HCT116 (cell line): ENCODE measurements at regions not wholly inside any gene's neighbourhood (a gene's known extent, or its start where the extent isn't known, plus 50 kb on each side); places are given as distances from the start of the nearest gene placed in this dataset.

Experiments used
- ATAC-seq: fragments of 200-7000 bp; cut with Tn5 transposase; 2 replicates; pipeline ENCODE4 v1.9.1; 2020; ENCODE audit warnings: mild to moderate bottlenecking, moderate library complexity
- BruUV-seq: library from RNA; stranded (reverse); fragments of 400-500 nt; replicated peaks from 2 replicates; lab custom pipeline; 2021; lab: Mats Ljungman, UMichigan
- CTCF ChIA-PET: fragments of 300-600 bp; sonication (Branson Sonifier 250); formaldehyde crosslinking; loops from one replicate; lab custom pipeline; 2021; ENCODE audit warnings: antibody characterized with exemption; lab: Charles Lee
- POLR2A ChIA-PET: fragments of 300-600, 350-600 bp; sonication (Branson Sonifier 250); formaldehyde crosslinking; loops from one replicate; lab custom pipeline; 2021; ENCODE audit warnings: antibody characterized with exemption; lab: Charles Lee
- RAD21 ChIA-PET, 2 experiments: fragments of 300-600 bp; sonication (Branson Sonifier 250); formaldehyde crosslinking; loops; one replicate each; lab custom pipeline; 2023; ENCODE audit warnings: low total read pairs in 2 of 2; ENCODE audit not compliant: uncharacterized antibody in 2 of 2, unreplicated experiment in 2 of 2, low non-redundant PET in 1 of 2; lab: Charles Lee
- DNase-seq: peaks from one replicate; pipeline ENCODE4 v3.0.0-alpha.2; 2010; ENCODE audit warnings: low read depth, low spot score
- H2AFZ ChIP-seq: fragments of 200-600 bp; shearing (Covaris generic), sonication (generic); 2 replicates; pipeline ENCODE4 v1.6.1; 2017; ENCODE audit warnings: low read depth, mixed run types, mixed read lengths, antibody characterized with exemption, low read length; ENCODE audit not compliant: poor library complexity, severe bottlenecking
- H3K27ac ChIP-seq: 2 replicates; pipeline ENCODE4 v1.5.1; 2012; ENCODE audit warnings: low read depth, low read length
- H3K27me3 ChIP-seq: fragments of 200-600 bp; sonication (generic); 2 replicates; pipeline ENCODE4 v1.6.1; 2016; ENCODE audit warnings: mixed run types, low read length, mixed read lengths; ENCODE audit not compliant: insufficient read depth
- H3K36me3 ChIP-seq, 2 experiments: fragments of 200-500 bp in 1 of 2; fragments of 200-600 bp in 1 of 2; sonication (Bioruptor generic) in 1 of 2; sonication (generic) in 1 of 2; 2 replicates each; pipeline versions ENCODE4 v1.5.1 to v1.6.1; 2014 to 2016; ENCODE audit warnings: low read length in 2 of 2, inconsistent platforms in 1 of 2, mixed read lengths in 1 of 2, mixed run types in 1 of 2; ENCODE audit not compliant: insufficient read depth in 2 of 2, control insufficient read depth in 1 of 2
- H3K4me1 ChIP-seq, 2 experiments: fragments of 200-600 bp in 1 of 2; sonication (generic) in 1 of 2; 2 replicates each; pipeline versions ENCODE4 v1.5.1 to v1.6.1; 2012 to 2017; ENCODE audit warnings: low read length in 2 of 2, inconsistent platforms in 1 of 2, mild to moderate bottlenecking in 1 of 2, mixed read lengths in 1 of 2, mixed run types in 1 of 2, moderate library complexity in 1 of 2; ENCODE audit not compliant: insufficient read depth in 2 of 2, control insufficient read depth in 1 of 2
- H3K4me2 ChIP-seq: fragments of 200-600 bp; sonication (generic); 2 replicates; pipeline ENCODE4 v1.6.1; 2017; ENCODE audit warnings: mixed run types, low read length, mixed read lengths
- H3K4me3 ChIP-seq, 2 experiments: fragments of 200-600 bp in 1 of 2; sonication (generic) in 1 of 2; replicated peaks in 1 of 2; 2 replicates each; pipeline ENCODE4 v1.5.1; 2011 to 2016; ENCODE audit warnings: low read length in 2 of 2, control low read depth in 1 of 2, low read depth in 1 of 2, mild to moderate bottlenecking in 1 of 2, mixed read lengths in 1 of 2, mixed run types in 1 of 2
- H3K79me2 ChIP-seq: fragments of 200-600 bp; sonication (generic); 2 replicates; pipeline ENCODE4 v1.6.1; 2017; ENCODE audit warnings: mild to moderate bottlenecking, mixed run types, low read length, moderate library complexity, mixed read lengths; ENCODE audit not compliant: insufficient read depth
- H3K9ac ChIP-seq: fragments of 200-600 bp; sonication (generic); 2 replicates; pipeline ENCODE4 v1.6.1; 2016; ENCODE audit warnings: low read length, mixed read lengths
- H3K9me2 ChIP-seq: fragments of 200-600 bp; sonication (generic), shearing (Covaris generic); 2 replicates; pipeline ENCODE4 v1.6.1; 2017; ENCODE audit warnings: mixed run types, mild to moderate bottlenecking, moderate library complexity; ENCODE audit not compliant: insufficient read depth
- H3K9me3 ChIP-seq, 2 experiments: fragments of 200-500 bp in 1 of 2; fragments of 200-600 bp in 1 of 2; sonication (Bioruptor generic) in 1 of 2; sonication (generic) in 1 of 2; 2 replicates each; pipeline ENCODE4 v1.6.1; 2014 to 2017; ENCODE audit warnings: low read length in 2 of 2, mixed read lengths in 2 of 2, inconsistent platforms in 1 of 2, low read depth in 1 of 2, mild to moderate bottlenecking in 1 of 2, mixed run types in 1 of 2, moderate library complexity in 1 of 2; ENCODE audit not compliant: control insufficient read depth in 1 of 2, insufficient read depth in 1 of 2
- H4K20me1 ChIP-seq: fragments of 200-600 bp; sonication (generic), shearing (Covaris generic); 2 replicates; pipeline ENCODE4 v1.6.1; 2017; ENCODE audit warnings: mixed run types, mild to moderate bottlenecking, moderate library complexity; ENCODE audit not compliant: insufficient read depth
- CBX3 ChIP-seq: IDR thresholded peaks from 2 replicates; pipeline ENCODE4 v1.6.1; 2012; ENCODE audit warnings: low read depth
- POLR2AphosphoS5 ChIP-seq: IDR thresholded peaks from 2 replicates; pipeline ENCODE4 v1.6.1; 2011; ENCODE audit warnings: mild to moderate bottlenecking, low read depth, low read length, moderate library complexity
- RAD21 ChIP-seq: IDR thresholded peaks from 2 replicates; pipeline ENCODE4 v1.6.1; 2012; ENCODE audit warnings: low read depth, mild to moderate bottlenecking
- intact Hi-C: fragments of 100-400 bp; cut with micrococcal nuclease; formaldehyde crosslinking; loops from 2 replicates; pipeline ENCODE4 v1.10.0; 2022
- TF ChIP-seq, protein P1 (sequence below), 3 experiments: fragments of 200-600 bp in 1 of 3; sonication (generic) in 1 of 3; IDR thresholded peaks in 2 of 3; conservative IDR thresholded peaks in 1 of 3; 2 replicates each; pipeline ENCODE4 v1.5.1; 2012 to 2017; ENCODE audit warnings: low read depth in 2 of 3, low read length in 2 of 3, antibody characterized with exemption in 1 of 3, borderline replicate concordance in 1 of 3, control low read depth in 1 of 3, mild to moderate bottlenecking in 1 of 3, mixed read lengths in 1 of 3, mixed run types in 1 of 3, moderate library complexity in 1 of 3; ENCODE audit not compliant: insufficient read depth in 1 of 3

- POLR2A ChIA-PET, result no interaction called here
- CTCF ChIA-PET, result interaction anchor here (0.8 to 4.6 kb wide), 16 partner anchors 9 to 514 kb away, joined by 3 to 56 read pairs (median 4); no protein-coding TSS in a partner anchor
These were observed 263.2 kb downstream of the COX7C start for GRCh38 chr5:86880785-86881492.

More at GRCh38 chr5:86880785-86881492, 263.2 kb downstream of the COX7C start:
- peak overlapping the region; percentile 67 for H2AFZ ChIP-seq
- DNase-seq, result peak; percentile 81
- TF ChIP-seq RAD21 (peak; percentile 88), POLR2AphosphoS5 (no peak), CBX3 (peak; percentile 64; the same call in 1 of the 2 replicates)
- TF ChIP-seq, protein P1, sequence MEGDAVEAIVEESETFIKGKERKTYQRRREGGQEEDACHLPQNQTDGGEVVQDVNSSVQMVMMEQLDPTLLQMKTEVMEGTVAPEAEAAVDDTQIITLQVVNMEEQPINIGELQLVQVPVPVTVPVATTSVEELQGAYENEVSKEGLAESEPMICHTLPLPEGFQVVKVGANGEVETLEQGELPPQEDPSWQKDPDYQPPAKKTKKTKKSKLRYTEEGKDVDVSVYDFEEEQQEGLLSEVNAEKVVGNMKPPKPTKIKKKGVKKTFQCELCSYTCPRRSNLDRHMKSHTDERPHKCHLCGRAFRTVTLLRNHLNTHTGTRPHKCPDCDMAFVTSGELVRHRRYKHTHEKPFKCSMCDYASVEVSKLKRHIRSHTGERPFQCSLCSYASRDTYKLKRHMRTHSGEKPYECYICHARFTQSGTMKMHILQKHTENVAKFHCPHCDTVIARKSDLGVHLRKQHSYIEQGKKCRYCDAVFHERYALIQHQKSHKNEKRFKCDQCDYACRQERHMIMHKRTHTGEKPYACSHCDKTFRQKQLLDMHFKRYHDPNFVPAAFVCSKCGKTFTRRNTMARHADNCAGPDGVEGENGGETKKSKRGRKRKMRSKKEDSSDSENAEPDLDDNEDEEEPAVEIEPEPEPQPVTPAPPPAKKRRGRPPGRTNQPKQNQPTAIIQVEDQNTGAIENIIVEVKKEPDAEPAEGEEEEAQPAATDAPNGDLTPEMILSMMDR (IDR thresholded peaks at IDR 0.05 in 2 of 3, conservative IDR thresholded peaks at IDR 0.05 in 1 of 3; ENCODE audit: borderline replicate concordance in 1 of 3, insufficient read depth in 1 of 3, low read depth in 2 of 3, low read length in 2 of 3), result peak; percentile 89 to 97 (median 93)
- TF ChIP-seq, all 23 proteins: peak for 3
- H3K4me1 ChIP-seq, result no peaks in the 10 kb centered on the region
- H3K9me3 ChIP-seq, result no peaks in the 10 kb centered on the region
- ATAC-seq, result peak; percentile 97
- no peaks in the 10 kb centered on the region for H3K27me3 ChIP-seq
- no TSS peak for BruUV-seq
- no peaks in the 10 kb centered on the region for H3K79me2 ChIP-seq
- no peak overlapping the region for H3K4me2 ChIP-seq
- no peaks in the 10 kb centered on the region for H4K20me1 ChIP-seq
- no peak overlapping the region for H3K4me3 ChIP-seq
- H3K27ac ChIP-seq, result no peak overlapping the region
- no peak overlapping the region for H3K9ac ChIP-seq
- H3K36me3 ChIP-seq, result no peaks in the 10 kb centered on the region
- RAD21 ChIA-PET, result interaction anchor here in 1 of 2 experiments (1.2 kb wide), 1 partner anchor 88 kb away, joined by 7 read pairs; no protein-coding TSS in a partner anchor
- intact Hi-C loops, result loop anchor here (1.0 kb wide), 2 partner anchors 87 to 132 kb away; no protein-coding TSS in a partner anchor
- H3K9me2 ChIP-seq, result no peaks in the 10 kb centered on the region
